ENCODE measurements at regions not wholly inside any gene's neighbourhood (a gene's known extent, or its start where the extent isn't known, plus 50 kb on each side); places are given as distances from the start of the nearest gene placed in this dataset.

DNA sequence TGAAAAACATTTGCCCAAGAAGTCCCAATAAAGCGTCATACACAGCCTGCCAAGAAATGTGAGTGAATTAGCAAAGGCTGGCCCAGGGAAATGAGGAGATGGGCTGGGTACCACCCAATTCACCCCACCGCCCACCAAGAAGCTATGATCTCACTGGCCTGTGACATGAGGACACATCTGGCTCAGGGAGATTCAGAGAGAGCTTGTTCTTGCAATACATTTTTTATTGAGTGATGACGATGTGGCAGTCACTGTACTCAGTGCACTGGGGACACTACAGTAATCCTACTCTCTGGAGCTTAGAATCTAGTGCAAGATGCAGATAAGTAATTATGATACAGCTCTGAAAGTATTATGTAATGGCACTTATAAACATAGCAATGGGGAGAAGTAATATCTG lies 64.6 kb upstream of the IGFBP2 start:
- Histone ChIP-seq H2AFZ (no peak overlapping the region), H4K20me1 (replicated peaks; ENCODE audit: insufficient read depth) (no peaks in the 10 kb centered on the region), H3K9me2 (ENCODE audit: insufficient read depth) (peaks cover 7% of the 10 kb centered on the region; the same call in 1 of the 2 replicates), H3K4me1 (ENCODE audit: insufficient read depth) (peaks cover 18% of the 10 kb centered on the region), H3K27me3 (ENCODE audit: insufficient read depth) (no peaks in the 10 kb centered on the region), H3K79me2 (replicated peaks; ENCODE audit: insufficient read depth) (no peaks in the 10 kb centered on the region), H3K27ac (ENCODE audit: low read depth) (no peak overlapping the region), H3F3A (replicated peaks; ENCODE audit: low read depth) (no peaks in the 10 kb centered on the region), H3K36me3 (ENCODE audit: insufficient read depth) (peaks cover 10% of the 10 kb centered on the region; the same call in 1 of the 2 replicates), H3K4me3 (no peak overlapping the region), H3K4me2 (no peak overlapping the region)
- H3K4me1 Mint-ChIP-seq: peaks cover 34% of the 10 kb centered on the region
- H3K9me3 Mint-ChIP-seq: peaks cover 23% of the 10 kb centered on the region
- no peak for TF ChIP-seq ZNF114 (CRISPR knock-in tag; IDR thresholded peaks at IDR 0.05)
- TF ChIP-seq, protein P1, sequence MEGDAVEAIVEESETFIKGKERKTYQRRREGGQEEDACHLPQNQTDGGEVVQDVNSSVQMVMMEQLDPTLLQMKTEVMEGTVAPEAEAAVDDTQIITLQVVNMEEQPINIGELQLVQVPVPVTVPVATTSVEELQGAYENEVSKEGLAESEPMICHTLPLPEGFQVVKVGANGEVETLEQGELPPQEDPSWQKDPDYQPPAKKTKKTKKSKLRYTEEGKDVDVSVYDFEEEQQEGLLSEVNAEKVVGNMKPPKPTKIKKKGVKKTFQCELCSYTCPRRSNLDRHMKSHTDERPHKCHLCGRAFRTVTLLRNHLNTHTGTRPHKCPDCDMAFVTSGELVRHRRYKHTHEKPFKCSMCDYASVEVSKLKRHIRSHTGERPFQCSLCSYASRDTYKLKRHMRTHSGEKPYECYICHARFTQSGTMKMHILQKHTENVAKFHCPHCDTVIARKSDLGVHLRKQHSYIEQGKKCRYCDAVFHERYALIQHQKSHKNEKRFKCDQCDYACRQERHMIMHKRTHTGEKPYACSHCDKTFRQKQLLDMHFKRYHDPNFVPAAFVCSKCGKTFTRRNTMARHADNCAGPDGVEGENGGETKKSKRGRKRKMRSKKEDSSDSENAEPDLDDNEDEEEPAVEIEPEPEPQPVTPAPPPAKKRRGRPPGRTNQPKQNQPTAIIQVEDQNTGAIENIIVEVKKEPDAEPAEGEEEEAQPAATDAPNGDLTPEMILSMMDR (conservative IDR thresholded peaks at IDR 0.05; ENCODE audit: low read depth in 2 of 2): no peak
- peaks cover 3% of the 10 kb centered on the region for H3K27me3 Mint-ChIP-seq (ENCODE audit: insufficient read depth, low read depth, poor library complexity)
- H3K4me3 Mint-ChIP-seq: no peak overlapping the region
- H3K27ac Mint-ChIP-seq: no peak overlapping the region
- peaks cover 10% of the 10 kb centered on the region; the same call in 2 of the 3 replicates for H3K36me3 Mint-ChIP-seq (ENCODE audit: low read depth)
- no peak for DNase-seq (ENCODE audit: low spot score)
- no peak for ATAC-seq

DNA sequence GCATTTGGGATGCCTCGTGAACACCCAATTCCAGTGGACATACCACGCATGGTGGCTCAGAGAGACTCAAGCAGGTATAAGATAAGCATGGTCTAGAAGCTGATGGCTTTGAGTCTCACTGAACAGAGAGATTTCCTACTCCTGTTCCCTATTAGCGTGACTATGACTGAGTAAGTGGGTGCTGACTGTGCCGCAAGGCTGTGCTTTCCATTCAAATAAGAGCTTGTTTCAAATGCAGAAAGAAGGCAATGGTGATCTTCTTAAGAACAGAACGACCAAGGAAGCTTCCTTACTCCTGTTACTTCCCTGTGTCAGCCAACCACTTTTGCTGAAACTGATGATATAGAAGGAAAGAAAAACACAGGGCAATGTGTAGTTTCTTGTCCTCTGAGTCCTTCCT lies 63.5 kb upstream of the IGFBP2 start:
- Histone ChIP-seq H3K27ac (ENCODE audit: low read depth) (no peak overlapping the region), H3K9me2 (ENCODE audit: insufficient read depth) (no peaks in the 10 kb centered on the region), H4K20me1 (replicated peaks; ENCODE audit: insufficient read depth) (no peaks in the 10 kb centered on the region), H3K27me3 (ENCODE audit: insufficient read depth) (no peaks in the 10 kb centered on the region), H3K4me3 (no peak overlapping the region), H3K79me2 (replicated peaks; ENCODE audit: insufficient read depth) (no peaks in the 10 kb centered on the region), H3K4me1 (ENCODE audit: insufficient read depth) (peaks cover 9% of the 10 kb centered on the region), H2AFZ (peak overlapping the region; percentile 80), H3K36me3 (ENCODE audit: insufficient read depth) (peaks cover 10% of the 10 kb centered on the region; the same call in 1 of the 2 replicates), H3K4me2 (peak overlapping the region; percentile 2), H3F3A (replicated peaks; ENCODE audit: low read depth) (no peaks in the 10 kb centered on the region)
- Mint-ChIP-seq H3K4me3 (no peak overlapping the region), H3K27me3 (ENCODE audit: insufficient read depth, low read depth, poor library complexity) (peaks cover 3% of the 10 kb centered on the region), H3K36me3 (ENCODE audit: low read depth) (peaks cover 10% of the 10 kb centered on the region; the same call in 2 of the 3 replicates), H3K27ac (no peak overlapping the region), H3K4me1 (peaks cover 24% of the 10 kb centered on the region), H3K9me3 (peaks cover 16% of the 10 kb centered on the region)
- TF ChIP-seq ZNF331 (CRISPR knock-in tag; IDR thresholded peaks at IDR 0.05; ENCODE audit: low read depth) (no peak), POLR2AphosphoS5 (IDR thresholded peaks at IDR 0.05; ENCODE audit: low read depth) (no peak), EZH2 (IDR thresholded peaks at IDR 0.05; ENCODE audit: low read depth, unreplicated experiment) (no peak)
- ATAC-seq: peak; percentile 86
- peak; percentile 35 for DNase-seq (ENCODE audit: low spot score)

DNA sequence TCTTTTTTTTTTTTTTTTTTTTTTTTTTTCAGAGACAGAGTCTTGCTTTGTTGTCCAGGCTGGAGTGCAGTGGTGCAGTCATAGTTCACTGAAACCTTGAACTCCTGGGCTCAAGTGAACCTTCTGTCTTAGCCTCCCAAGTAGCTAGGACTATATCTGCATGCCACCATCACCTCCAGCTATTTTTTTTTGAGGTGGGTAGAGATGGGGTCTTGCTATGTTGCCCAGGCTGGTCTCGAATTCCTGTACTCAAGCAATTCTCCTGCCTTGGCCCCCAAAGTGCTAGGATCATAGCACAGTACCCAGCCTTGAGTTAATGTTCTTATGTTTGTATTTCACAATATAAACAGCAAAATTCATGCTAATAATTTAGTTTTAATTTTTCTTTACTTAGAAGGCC lies 62.9 kb upstream of the IGFBP2 start:
- Histone ChIP-seq H3K79me2 (replicated peaks; ENCODE audit: insufficient read depth) (no peaks in the 10 kb centered on the region), H4K20me1 (replicated peaks; ENCODE audit: insufficient read depth) (no peaks in the 10 kb centered on the region; the same call in 1 of the 2 replicates), H3K27me3 (ENCODE audit: insufficient read depth) (no peaks in the 10 kb centered on the region), H3K9me2 (ENCODE audit: insufficient read depth) (no peaks in the 10 kb centered on the region; the same call in 1 of the 2 replicates), H3K4me3 (no peak overlapping the region), H2AFZ (no peak overlapping the region), H3K4me1 (ENCODE audit: insufficient read depth) (peaks cover 9% of the 10 kb centered on the region), H3K27ac (ENCODE audit: low read depth) (no peak overlapping the region), H3F3A (replicated peaks; ENCODE audit: low read depth) (no peaks in the 10 kb centered on the region), H3K36me3 (ENCODE audit: insufficient read depth) (peaks cover 10% of the 10 kb centered on the region; the same call in 1 of the 2 replicates), H3K4me2 (no peak overlapping the region)
- Mint-ChIP-seq H3K27ac (no peak overlapping the region), H3K9me3 (peaks cover 14% of the 10 kb centered on the region), H3K4me3 (no peak overlapping the region), H3K4me1 (peaks cover 22% of the 10 kb centered on the region), H3K27me3 (ENCODE audit: insufficient read depth, low read depth, poor library complexity) (peaks cover 3% of the 10 kb centered on the region), H3K36me3 (ENCODE audit: low read depth) (peaks cover 10% of the 10 kb centered on the region; the same call in 2 of the 3 replicates)
- ATAC-seq (no peak), DNase-seq (ENCODE audit: low spot score) (no peak)
- TF ChIP-seq STAT1 (IDR thresholded peaks at IDR 0.05; ENCODE audit: unreplicated experiment) (no peak), ZNF331 (CRISPR knock-in tag; IDR thresholded peaks at IDR 0.05; ENCODE audit: low read depth) (no peak), CREB1 (CRISPR knock-in tag; IDR thresholded peaks at IDR 0.05; ENCODE audit: low read depth) (no peak)
- TF ChIP-seq, protein P2, sequence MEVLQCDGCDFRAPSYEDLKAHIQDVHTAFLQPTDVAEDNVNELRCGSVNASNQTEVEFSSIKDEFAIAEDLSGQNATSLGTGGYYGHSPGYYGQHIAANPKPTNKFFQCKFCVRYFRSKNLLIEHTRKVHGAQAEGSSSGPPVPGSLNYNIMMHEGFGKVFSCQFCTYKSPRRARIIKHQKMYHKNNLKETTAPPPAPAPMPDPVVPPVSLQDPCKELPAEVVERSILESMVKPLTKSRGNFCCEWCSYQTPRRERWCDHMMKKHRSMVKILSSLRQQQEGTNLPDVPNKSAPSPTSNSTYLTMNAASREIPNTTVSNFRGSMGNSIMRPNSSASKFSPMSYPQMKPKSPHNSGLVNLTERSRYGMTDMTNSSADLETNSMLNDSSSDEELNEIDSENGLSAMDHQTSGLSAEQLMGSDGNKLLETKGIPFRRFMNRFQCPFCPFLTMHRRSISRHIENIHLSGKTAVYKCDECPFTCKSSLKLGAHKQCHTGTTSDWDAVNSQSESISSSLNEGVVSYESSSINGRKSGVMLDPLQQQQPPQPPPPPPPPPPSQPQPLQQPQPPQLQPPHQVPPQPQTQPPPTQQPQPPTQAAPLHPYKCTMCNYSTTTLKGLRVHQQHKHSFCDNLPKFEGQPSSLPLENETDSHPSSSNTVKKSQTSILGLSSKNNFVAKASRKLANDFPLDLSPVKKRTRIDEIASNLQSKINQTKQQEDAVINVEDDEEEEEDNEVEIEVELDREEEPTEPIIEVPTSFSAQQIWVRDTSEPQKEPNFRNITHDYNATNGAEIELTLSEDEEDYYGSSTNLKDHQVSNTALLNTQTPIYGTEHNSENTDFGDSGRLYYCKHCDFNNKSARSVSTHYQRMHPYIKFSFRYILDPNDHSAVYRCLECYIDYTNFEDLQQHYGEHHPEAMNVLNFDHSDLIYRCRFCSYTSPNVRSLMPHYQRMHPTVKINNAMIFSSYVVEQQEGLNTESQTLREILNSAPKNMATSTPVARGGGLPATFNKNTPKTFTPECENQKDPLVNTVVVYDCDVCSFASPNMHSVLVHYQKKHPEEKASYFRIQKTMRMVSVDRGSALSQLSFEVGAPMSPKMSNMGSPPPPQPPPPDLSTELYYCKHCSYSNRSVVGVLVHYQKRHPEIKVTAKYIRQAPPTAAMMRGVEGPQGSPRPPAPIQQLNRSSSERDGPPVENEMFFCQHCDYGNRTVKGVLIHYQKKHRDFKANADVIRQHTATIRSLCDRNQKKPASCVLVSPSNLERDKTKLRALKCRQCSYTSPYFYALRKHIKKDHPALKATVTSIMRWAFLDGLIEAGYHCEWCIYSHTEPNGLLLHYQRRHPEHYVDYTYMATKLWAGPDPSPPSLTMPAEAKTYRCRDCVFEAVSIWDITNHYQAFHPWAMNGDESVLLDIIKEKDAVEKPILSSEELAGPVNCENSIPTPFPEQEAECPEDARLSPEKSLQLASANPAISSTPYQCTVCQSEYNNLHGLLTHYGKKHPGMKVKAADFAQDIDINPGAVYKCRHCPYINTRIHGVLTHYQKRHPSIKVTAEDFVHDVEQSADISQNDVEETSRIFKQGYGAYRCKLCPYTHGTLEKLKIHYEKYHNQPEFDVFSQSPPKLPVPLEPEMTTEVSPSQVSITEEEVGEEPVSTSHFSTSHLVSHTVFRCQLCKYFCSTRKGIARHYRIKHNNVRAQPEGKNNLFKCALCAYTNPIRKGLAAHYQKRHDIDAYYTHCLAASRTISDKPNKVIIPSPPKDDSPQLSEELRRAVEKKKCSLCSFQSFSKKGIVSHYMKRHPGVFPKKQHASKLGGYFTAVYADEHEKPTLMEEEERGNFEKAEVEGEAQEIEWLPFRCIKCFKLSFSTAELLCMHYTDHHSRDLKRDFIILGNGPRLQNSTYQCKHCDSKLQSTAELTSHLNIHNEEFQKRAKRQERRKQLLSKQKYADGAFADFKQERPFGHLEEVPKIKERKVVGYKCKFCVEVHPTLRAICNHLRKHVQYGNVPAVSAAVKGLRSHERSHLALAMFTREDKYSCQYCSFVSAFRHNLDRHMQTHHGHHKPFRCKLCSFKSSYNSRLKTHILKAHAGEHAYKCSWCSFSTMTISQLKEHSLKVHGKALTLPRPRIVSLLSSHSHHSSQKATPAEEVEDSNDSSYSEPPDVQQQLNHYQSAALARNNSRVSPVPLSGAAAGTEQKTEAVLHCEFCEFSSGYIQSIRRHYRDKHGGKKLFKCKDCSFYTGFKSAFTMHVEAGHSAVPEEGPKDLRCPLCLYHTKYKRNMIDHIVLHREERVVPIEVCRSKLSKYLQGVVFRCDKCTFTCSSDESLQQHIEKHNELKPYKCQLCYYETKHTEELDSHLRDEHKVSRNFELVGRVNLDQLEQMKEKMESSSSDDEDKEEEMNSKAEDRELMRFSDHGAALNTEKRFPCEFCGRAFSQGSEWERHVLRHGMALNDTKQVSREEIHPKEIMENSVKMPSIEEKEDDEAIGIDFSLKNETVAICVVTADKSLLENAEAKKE (CRISPR knock-in tag; IDR thresholded peaks at IDR 0.05): no peak
